NCI-H2029 treated with DMSO at 0.1 percent for 48 hours (cell line): ENCODE measurements at regions not wholly inside any gene's neighbourhood (a gene's known extent, or its start where the extent isn't known, plus 50 kb on each side); places are given as distances from the start of the nearest gene placed in this dataset.
"Not testable (repeated sequence)": the region's sequence is repeated elsewhere in the genome, so short reads cannot be mapped to it uniquely, and the experiment has no call there.

ENCODE experiments used
- DNase-seq: peaks from one replicate; lab custom pipeline; 2025; lab: John Stamatoyannopoulos, UW

DNA sequence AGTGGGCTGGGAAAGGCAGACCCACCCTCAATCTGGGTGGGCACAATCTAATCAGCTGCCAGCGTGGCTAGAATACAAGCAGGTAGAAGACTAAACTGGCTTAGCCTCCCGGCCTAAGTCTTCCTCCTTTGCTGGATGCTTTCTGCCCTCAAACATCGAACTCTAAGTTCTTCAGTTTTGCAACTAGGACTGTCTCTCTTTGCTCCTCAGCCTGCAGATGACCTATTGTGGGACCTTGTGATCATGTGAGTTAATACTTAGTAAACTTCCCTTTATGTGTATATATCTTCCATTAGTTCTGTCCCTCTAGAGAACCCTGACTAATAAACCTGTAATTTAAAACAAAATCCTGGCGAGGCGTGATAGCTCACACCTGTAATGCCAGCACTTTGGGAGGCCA, 51.8 kb upstream of the SLC39A8 start:
- not testable (repeated sequence) for DNase-seq

GRCh38 chr4:102399021-102399420, 53.7 kb upstream of the SLC39A8 start:
- DNase-seq = no peak

GRCh38 chr4:102400898-102401297, 55.6 kb upstream of the SLC39A8 start:
- DNase-seq = no peak

DNA sequence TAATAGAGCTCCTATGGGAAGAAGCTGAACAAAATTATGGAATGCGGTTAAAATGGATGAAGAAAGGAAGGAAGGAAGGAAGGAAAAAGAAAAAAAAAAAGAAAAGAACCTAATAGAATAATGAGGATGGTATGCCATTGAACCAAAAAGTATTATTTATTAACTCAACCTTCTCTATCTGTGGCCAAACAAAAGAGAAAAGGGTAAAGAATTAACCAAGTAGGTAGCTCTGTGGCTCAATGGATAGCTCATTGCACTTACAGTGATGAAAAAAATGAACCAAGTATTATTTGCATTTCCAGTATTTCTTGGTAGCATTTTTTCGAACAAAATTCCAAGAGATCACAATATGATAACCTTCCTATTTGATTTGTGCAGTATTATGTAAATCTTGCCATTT, 56.9 kb upstream of the SLC39A8 start:
- DNase-seq = no peak

DNA sequence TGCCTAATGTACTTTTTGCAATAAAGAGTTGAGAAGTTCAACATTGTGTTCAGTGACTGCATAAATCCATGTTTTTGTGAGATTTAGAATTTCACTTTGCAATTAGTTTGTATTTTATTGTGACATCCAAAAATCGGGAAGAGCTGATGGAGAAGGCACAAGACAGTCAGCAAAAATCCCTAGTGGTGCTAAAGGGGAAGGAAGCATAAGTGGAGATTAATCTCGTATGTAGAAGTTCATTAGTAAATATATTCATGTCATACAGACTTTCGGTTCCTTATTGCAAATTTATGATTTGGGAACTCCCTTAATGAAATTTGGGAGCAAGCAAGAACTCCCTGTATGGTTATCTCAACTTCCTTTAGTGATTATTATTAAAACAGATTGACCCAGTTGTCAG, 57.8 kb upstream of the SLC39A8 start:
- DNase-seq = no peak

DNA sequence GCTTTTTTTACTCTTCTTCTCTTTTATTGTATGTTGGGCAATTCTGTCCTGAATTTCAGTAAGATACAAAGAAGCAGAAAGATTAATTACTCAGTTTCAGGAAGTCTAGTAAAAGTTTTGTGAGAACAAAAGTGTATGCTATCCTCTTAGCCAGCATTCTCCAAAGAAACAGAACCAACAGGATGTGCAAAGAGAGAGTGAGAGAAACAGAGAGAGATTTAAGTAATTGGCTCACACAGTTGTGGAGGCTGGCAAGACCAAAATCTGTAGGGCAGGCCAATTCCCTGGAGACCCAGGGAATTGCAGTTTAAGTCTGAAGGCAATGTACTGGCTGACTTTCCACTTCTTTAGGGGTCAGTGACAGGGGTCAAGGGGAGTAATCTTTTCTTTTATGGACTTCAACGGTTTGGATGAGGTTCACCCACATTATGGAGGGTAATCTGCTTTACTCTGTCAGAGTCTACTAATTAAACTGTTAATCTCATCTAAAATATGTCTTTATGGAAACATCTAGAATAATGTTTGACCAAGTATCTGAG, 59.2 kb upstream of the SLC39A8 start:
- no peak for DNase-seq

- DNase-seq = no peak
Observed at GRCh38 chr4:102405821-102406401, 60.6 kb upstream of the SLC39A8 start.

GRCh38 chr4:102410884-102411283, 65.6 kb upstream of the SLC39A8 start:
- DNase-seq = not testable (repeated sequence)

GRCh38 chr4:102411408-102411807, 66.1 kb upstream of the SLC39A8 start:
- no peak for DNase-seq

- no peak for DNase-seq
Observed at GRCh38 chr4:102416765-102417164, 71.5 kb upstream of the SLC39A8 start.

DNA sequence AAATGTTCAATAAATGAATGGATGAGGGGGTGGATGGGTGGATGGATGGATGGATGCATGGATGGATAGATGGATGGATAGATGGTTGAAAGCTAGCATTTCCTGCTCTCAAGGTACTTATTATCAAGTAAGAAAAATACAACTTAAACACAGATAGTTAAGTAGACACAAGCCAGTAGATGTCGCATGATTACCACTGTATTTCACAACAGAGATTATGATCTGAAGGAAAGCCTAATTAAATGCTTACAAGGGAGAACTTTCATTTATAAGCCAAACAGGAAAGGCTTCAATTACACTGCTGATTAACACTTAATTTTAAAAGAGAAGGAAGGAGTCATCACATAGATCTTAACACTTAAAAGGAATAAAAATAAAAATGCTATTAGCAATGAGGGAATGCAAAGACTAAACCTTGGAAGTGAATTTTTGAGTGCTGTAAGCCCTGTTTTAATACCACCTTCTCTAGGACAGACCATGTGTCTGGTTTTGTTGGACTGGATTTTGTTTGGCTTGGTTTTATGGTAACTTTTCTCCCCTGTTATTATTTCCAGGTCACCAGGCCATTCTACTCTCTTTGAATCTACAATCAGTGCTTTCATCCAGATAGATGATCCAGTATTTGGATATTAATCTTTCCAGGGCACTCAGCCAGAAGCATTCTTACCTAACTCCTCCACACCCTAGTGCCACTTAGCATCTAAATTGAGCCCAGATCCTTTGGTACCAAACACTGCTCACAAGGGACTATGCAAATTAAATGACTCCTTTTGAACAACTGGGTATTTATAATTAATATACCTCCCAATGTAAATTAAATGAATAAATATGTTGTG, 75.5 kb upstream of the SLC39A8 start:
- no peak for DNase-seq

- no peak for DNase-seq
Observed at GRCh38 chr4:102422843-102423242, 77.6 kb upstream of the SLC39A8 start.

DNA sequence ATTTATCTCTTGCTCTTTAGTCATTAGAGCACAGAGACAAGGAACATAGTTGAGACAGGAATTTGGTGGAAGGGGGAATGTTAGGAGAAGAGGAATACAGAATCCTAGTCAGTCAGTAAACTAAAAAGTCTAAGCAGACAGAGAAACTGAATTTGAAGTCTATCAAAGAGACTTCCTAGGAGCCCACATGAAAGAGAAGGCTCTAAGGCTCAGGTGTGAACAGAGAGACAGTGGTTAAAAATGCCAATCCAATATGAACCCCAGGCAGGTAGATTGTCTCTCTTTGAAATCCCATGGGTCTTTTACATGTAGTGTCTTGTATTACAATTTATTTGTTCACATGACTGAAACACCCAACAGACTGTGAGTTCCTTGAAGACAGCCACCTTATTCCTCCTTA, 77.8 kb upstream of the NFKB1 start:
- DNase-seq = no peak

DNA sequence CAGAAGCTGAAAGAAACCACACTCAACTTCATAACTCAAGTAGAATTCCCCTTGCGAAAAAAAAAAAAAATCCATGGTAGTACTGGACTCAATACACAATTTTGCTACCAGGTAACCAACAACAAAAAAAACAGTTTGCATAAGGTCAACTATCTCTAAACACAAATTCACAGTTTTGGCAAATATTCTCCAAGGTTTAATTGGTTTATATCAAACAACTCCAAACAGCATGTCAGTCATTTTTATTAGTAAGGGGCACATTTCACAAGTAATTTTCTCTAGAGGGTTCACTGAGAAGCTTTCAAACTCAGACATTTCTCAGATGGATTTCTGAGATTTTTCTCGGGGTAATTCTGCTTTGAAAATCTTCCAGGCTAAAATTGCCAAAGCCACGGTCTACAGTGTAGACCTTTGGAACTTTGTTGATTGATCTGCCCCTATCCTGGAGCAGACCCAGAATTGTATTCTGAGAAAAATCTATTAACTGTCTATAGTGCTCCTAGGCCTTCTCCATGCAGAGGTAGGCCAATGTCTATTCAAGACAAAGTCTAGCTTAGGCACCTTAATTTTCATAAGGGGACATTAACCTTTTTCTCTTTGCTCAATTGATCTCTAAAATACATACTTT, 73.7 kb upstream of the NFKB1 start:
- DNase-seq = no peak

DNA sequence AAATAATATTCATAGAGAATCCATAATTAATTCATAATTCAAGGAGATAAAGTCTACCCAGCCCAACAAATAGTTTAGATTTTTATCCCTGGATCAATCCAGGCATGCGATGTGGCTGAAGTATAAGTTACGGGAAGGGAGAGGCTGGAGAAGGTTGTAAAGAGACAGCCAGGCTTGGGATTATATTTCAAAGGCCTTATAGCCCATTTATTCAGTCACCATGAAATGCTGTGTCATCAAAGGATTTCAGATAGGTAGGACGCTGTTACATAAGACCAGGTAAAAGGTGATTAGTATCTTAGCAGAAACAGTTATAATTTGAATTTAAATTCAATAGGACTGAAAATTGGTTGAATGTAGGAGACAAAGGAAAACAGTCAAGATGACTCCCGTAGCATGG, 73.0 kb upstream of the NFKB1 start:
- DNase-seq = no peak

DNA sequence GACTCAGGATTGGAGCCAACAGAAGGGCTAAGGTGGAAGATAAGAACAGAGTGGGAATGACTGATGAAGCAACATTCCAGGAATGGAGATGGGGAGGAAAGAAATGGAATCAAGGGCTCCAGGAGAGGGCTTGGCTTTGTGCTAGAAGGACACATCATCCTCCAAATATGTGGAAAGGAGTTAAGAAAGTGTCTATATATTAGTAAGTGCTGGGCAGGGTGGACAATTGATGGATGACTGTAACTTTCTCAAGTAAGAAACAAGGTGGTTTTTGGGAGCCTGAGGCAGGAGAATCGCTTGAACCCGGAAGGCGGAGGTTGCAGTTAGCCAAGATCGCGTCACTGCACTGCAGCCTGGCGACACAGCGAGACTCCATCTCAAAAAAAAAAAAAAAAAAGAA, 71.6 kb upstream of the NFKB1 start:
- no peak for DNase-seq

DNA sequence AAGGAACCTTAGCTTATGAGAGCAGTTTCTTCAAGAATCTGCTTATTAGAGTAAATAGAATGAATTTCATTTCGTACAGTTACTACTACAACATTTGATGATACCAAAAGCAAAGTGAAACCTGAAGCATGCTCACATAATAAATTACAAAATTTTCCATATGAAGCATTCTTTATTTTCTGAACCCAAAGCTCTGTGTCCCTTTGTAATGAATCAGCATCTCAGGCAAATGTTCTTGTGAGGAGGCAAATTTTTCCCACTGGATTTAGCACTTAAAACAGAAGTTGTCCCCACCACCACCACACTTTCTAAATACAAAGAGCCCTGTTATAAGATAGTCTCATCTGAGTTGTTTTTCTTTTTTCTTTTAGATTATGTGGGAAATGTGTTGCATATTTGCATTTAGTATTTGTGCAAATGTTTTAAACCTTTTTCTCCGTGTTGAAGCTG, 70.7 kb upstream of the NFKB1 start:
- DNase-seq = no peak

GRCh38 chr4:102431608-102431961, 69.6 kb upstream of the NFKB1 start:
- DNase-seq = no peak

DNA sequence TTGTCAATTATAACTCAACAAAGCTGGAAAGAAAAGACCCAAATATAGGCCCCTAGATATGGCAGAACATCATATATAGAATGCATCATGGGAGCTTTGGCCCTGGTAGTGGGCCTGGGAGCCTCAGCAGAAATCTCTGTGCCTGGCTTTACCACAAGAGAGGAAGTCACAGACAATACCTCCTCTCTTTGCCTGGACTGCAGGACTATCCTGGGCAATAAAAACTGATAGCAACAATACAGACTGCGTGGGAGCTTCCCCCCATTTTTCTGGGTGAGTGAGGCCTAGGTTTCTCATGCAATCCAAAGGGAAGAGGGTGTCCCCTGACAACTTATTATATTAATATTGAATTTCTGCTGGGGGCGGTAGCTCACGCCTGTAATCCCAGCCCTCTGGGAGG, 64.0 kb upstream of the NFKB1 start:
- no peak for DNase-seq

GRCh38 chr4:102438396-102439235, 62.5 kb upstream of the NFKB1 start:
- DNase-seq = no peak

- peak; percentile 13 for DNase-seq
Observed at GRCh38 chr4:102439236-102439614, 61.9 kb upstream of the NFKB1 start.

GRCh38 chr4:102439812-102440211, 61.3 kb upstream of the NFKB1 start:
- no peak for DNase-seq
